H1 (cell line): ENCODE measurements at regions not wholly inside any gene's neighbourhood (a gene's known extent, or its start where the extent isn't known, plus 50 kb on each side); places are given as distances from the start of the nearest gene placed in this dataset.

ENCODE experiments used
- CTCF ChIA-PET: fragments of 300-600 bp; sonication (Branson Sonifier 250); formaldehyde crosslinking; loops from one replicate; lab custom pipeline; 2021; ENCODE audit not compliant: partially characterized antibody; lab: Charles Lee
- POLR2A ChIA-PET: fragments of 300-600 bp; sonication (Branson Sonifier 250); formaldehyde crosslinking; loops from one replicate; lab custom pipeline; 2021; ENCODE audit warnings: inconsistent platforms; ENCODE audit not compliant: partially characterized antibody; lab: Charles Lee
- DNase-seq, 2 experiments: peaks; one replicate each; pipeline versions ENCODE4 v3.0.0 to v3.0.0-alpha.2; 2010 to 2022; ENCODE audit warnings: low spot score in 2 of 2, low read depth in 1 of 2, mixed read lengths in 1 of 2
- FAIRE-seq: peaks from 2 replicates; lab custom pipeline; 2011; peaks lifted over from hg19 to GRCh38; lab: Jason Lieb, UNC
- H2AFZ ChIP-seq: 2 replicates; pipeline ENCODE4 v1.8.1; 2012; ENCODE audit warnings: low read length, inconsistent platforms
- H2AK5ac ChIP-seq: 2 replicates; pipeline ENCODE4 v1.6.1; 2013; ENCODE audit warnings: low read depth, low read length
- H2BK120ac ChIP-seq: replicated peaks from 2 replicates; pipeline ENCODE3; 2013; ENCODE audit warnings: low read depth, low read length, inconsistent platforms
- H2BK12ac ChIP-seq: 2 replicates; pipeline ENCODE4 v1.6.1; 2013; ENCODE audit warnings: low read depth, low read length
- H2BK15ac ChIP-seq: 2 replicates; pipeline ENCODE4 v1.6.1; 2013; ENCODE audit warnings: low read length
- H2BK20ac ChIP-seq: 2 replicates; pipeline ENCODE4 v1.6.1; 2013; ENCODE audit warnings: low read length
- H2BK5ac ChIP-seq: 2 replicates; pipeline ENCODE4 v1.6.1; 2013; ENCODE audit warnings: low read depth, low read length
- H3K14ac ChIP-seq: 2 replicates; pipeline ENCODE4 v1.6.1; 2013; ENCODE audit warnings: inconsistent platforms; ENCODE audit not compliant: insufficient read length
- H3K18ac ChIP-seq: 2 replicates; pipeline ENCODE4 v1.6.1; 2013; ENCODE audit warnings: low read length; ENCODE audit errors: extremely low read depth
- H3K23ac ChIP-seq: 2 replicates; pipeline ENCODE4 v1.6.1; 2013; ENCODE audit warnings: inconsistent platforms; ENCODE audit not compliant: insufficient read length
- H3K23me2 ChIP-seq: 2 replicates; pipeline ENCODE4 v1.6.1; 2013; ENCODE audit warnings: low read depth, low read length
- H3K27ac ChIP-seq: 2 replicates; pipeline ENCODE4 v1.6.1; 2011; ENCODE audit warnings: low read depth, low read length, inconsistent platforms
- H3K27me3 ChIP-seq, 4 experiments: replicated peaks in 1 of 4; 1 replicate in 1 of 4; 2 replicates in 3 of 4; pipeline versions ENCODE4 v1.6.1 to v1.8.1; 2011 to 2013; ENCODE audit warnings: low read length in 3 of 4, mild to moderate bottlenecking in 3 of 4, inconsistent platforms in 2 of 4, mixed read lengths in 2 of 4, moderate library complexity in 1 of 4; ENCODE audit not compliant: control insufficient read depth in 3 of 4, insufficient read depth in 3 of 4; ENCODE audit errors: extremely low read depth in 1 of 4
- H3K36me3 ChIP-seq, 4 experiments: 2 replicates each; pipeline versions ENCODE4 v1.6.1 to v1.8.1; 2011 to 2013; ENCODE audit warnings: mild to moderate bottlenecking in 4 of 4, low read length in 3 of 4, moderate library complexity in 2 of 4, control low read depth in 1 of 4, inconsistent platforms in 1 of 4; ENCODE audit not compliant: insufficient read depth in 4 of 4, control insufficient read depth in 2 of 4
- H3K4ac ChIP-seq: replicated peaks from 2 replicates; pipeline ENCODE3; 2013; ENCODE audit warnings: low read length, low read depth, mixed read lengths, inconsistent platforms; ENCODE audit not compliant: insufficient read length
- H3K4me1 ChIP-seq, 4 experiments: replicated peaks in 1 of 4; 1 replicate in 1 of 4; 2 replicates in 3 of 4; pipeline versions ENCODE4 v1.6.1 to v1.8.1; 2011 to 2013; ENCODE audit warnings: low read length in 3 of 4, inconsistent platforms in 2 of 4, mixed read lengths in 1 of 4; ENCODE audit not compliant: insufficient read depth in 4 of 4, control insufficient read depth in 3 of 4
- H3K4me2 ChIP-seq, 2 experiments: 2 replicates each; pipeline versions ENCODE4 v1.6.1 to v1.8.1; 2011 to 2013; ENCODE audit warnings: low read depth in 2 of 2, low read length in 2 of 2, control low read depth in 1 of 2, inconsistent platforms in 1 of 2, mild to moderate bottlenecking in 1 of 2; ENCODE audit not compliant: insufficient read depth in 1 of 2
- H3K4me3 ChIP-seq, 4 experiments: fragments of 200-600, 300-600 bp in 1 of 4; sonication (generic), shearing (Covaris generic), sonication (Bioruptor Twin) in 1 of 4; 2 replicates each; pipeline versions ENCODE4 v1.5.1 to v1.8.1; 2011 to 2016; ENCODE audit warnings: low read length in 4 of 4, low read depth in 3 of 4, control low read depth in 2 of 4, inconsistent platforms in 2 of 4, mild to moderate bottlenecking in 2 of 4, mixed read lengths in 1 of 4, moderate library complexity in 1 of 4; ENCODE audit not compliant: insufficient read depth in 2 of 4; ENCODE audit errors: extremely low read depth in 1 of 4
- H3K56ac ChIP-seq: replicated peaks from 2 replicates; pipeline ENCODE3; 2013; ENCODE audit warnings: low read depth, mild to moderate bottlenecking, mixed read lengths, low read length, inconsistent platforms; ENCODE audit not compliant: insufficient read length
- H3K79me1 ChIP-seq: 2 replicates; pipeline ENCODE4 v1.6.1; 2013; ENCODE audit warnings: low read depth, low read length, control low read depth
- H3K79me2 ChIP-seq, 2 experiments: 2 replicates each; pipeline versions ENCODE4 v1.6.1 to v1.8.1; 2012 to 2013; ENCODE audit warnings: low read length in 2 of 2, mild to moderate bottlenecking in 2 of 2, inconsistent platforms in 1 of 2; ENCODE audit not compliant: insufficient read depth in 2 of 2, control insufficient read depth in 1 of 2
- H3K9ac ChIP-seq, 4 experiments: replicated peaks in 1 of 4; 1 replicate in 1 of 4; 2 replicates in 3 of 4; pipeline versions ENCODE4 v1.6.1 to v1.8.1; 2011 to 2013; ENCODE audit warnings: low read depth in 3 of 4, low read length in 3 of 4, control low read depth in 2 of 4, mild to moderate bottlenecking in 2 of 4, moderate library complexity in 2 of 4, inconsistent platforms in 1 of 4; ENCODE audit errors: extremely low read depth in 1 of 4
- H3K9me3 ChIP-seq, 2 experiments: 2 replicates each; pipeline versions ENCODE4 v1.6.1 to v1.8.1; 2012 to 2013; ENCODE audit warnings: mild to moderate bottlenecking in 2 of 2, moderate library complexity in 2 of 2, control low read depth in 1 of 2, inconsistent platforms in 1 of 2, low read depth in 1 of 2, low read length in 1 of 2, mixed read lengths in 1 of 2; ENCODE audit not compliant: insufficient read depth in 2 of 2
- H4K20me1 ChIP-seq, 2 experiments: replicated peaks in 1 of 2; 2 replicates each; pipeline versions ENCODE3 to v1.8.1; 2011 to 2013; ENCODE audit warnings: inconsistent platforms in 2 of 2, low read length in 2 of 2, mild to moderate bottlenecking in 1 of 2; ENCODE audit not compliant: insufficient read depth in 2 of 2, control insufficient read depth in 1 of 2
- H4K5ac ChIP-seq: 2 replicates; pipeline ENCODE4 v1.6.1; 2013; ENCODE audit warnings: low read length, low read depth, mixed read lengths, inconsistent platforms; ENCODE audit not compliant: insufficient read length
- H4K8ac ChIP-seq: 2 replicates; pipeline ENCODE4 v1.8.0; 2013; ENCODE audit warnings: mild to moderate bottlenecking, moderate library complexity, low read length, inconsistent platforms; ENCODE audit not compliant: insufficient read depth; ENCODE audit errors: extremely low read depth
- H4K91ac ChIP-seq: replicated peaks from 2 replicates; pipeline ENCODE3; 2013; ENCODE audit warnings: low read length, mixed read lengths, inconsistent platforms; ENCODE audit not compliant: insufficient read length
- ASH2L ChIP-seq: fragments of 200-600, 300-600 bp; sonication (generic); IDR thresholded peaks from one replicate; pipeline ENCODE4 v1.7.1; 2017; ENCODE audit warnings: low read length
- CHD1 ChIP-seq: IDR thresholded peaks from 2 replicates; pipeline ENCODE4 v1.6.1; 2012; ENCODE audit warnings: low read depth, low read length, improper control_type of control experiment
- CTCF ChIP-seq, 3 experiments: IDR thresholded peaks; 1 replicate in 2 of 3; 2 replicates in 1 of 3; pipeline versions ENCODE4 v1.5.1 to v1.6.1; 2011; ENCODE audit warnings: low read length in 3 of 3, mild to moderate bottlenecking in 3 of 3, inconsistent platforms in 2 of 3, low read depth in 1 of 3, moderate library complexity in 1 of 3; ENCODE audit not compliant: insufficient read depth in 1 of 3; ENCODE audit errors: control extremely low read depth in 1 of 3
- RAD21 ChIP-seq, 2 experiments: IDR thresholded peaks in 1 of 2; conservative IDR thresholded peaks in 1 of 2; 2 replicates each; pipeline ENCODE4 v1.6.1; 2011; ENCODE audit warnings: low read depth in 2 of 2, low read length in 2 of 2, improper control_type of control experiment in 1 of 2, inconsistent platforms in 1 of 2, mild to moderate bottlenecking in 1 of 2, moderate library complexity in 1 of 2
- TCF12 ChIP-seq: IDR thresholded peaks from 2 replicates; pipeline ENCODE4 v1.6.1; 2011; ENCODE audit warnings: low read depth, mild to moderate bottlenecking, low read length

- TF ChIP-seq ASH2L (no peak), CHD1 (no peak)
Measured at GRCh38 chr2:49811502-49811901, 657.2 kb upstream of the FSHR start (continued).

GRCh38 chr2:49807689-49808088 is 653.4 kb upstream of the FSHR start:
- Histone ChIP-seq H3K14ac (no peak overlapping the region), H2BK12ac (no peak overlapping the region), H3K4me3 (no peak overlapping the region), H3K9ac (no peak overlapping the region), H3K56ac (no peak overlapping the region), H2BK20ac (no peak overlapping the region), H2AFZ (no peak overlapping the region), H3K27ac (no peak overlapping the region), H2BK120ac (no peak overlapping the region), H3K9me3 (no peaks in the 10 kb centered on the region), H4K91ac (no peak overlapping the region), H2AK5ac (no peak overlapping the region), H2BK5ac (no peak overlapping the region), H3K79me2 (no peaks in the 10 kb centered on the region), H3K79me1 (no peaks in the 10 kb centered on the region), H3K23ac (no peak overlapping the region), H3K36me3 (no peaks in the 10 kb centered on the region), H3K18ac (no peak overlapping the region), H4K8ac (no peak overlapping the region), H4K20me1 (no peaks in the 10 kb centered on the region), H3K4ac (no peak overlapping the region), H3K23me2 (no peaks in the 10 kb centered on the region), H3K4me2 (no peak overlapping the region), H3K4me1 (no peaks in the 10 kb centered on the region), H3K27me3 (no peaks in the 10 kb centered on the region), H4K5ac (no peak overlapping the region), H2BK15ac (no peak overlapping the region)
- TF ChIP-seq TCF12 = no peak
- TF ChIP-seq CTCF (IDR thresholded peaks at IDR 0.05; ENCODE audit: control extremely low read depth in 1 of 3, insufficient read depth in 1 of 3, low read depth in 1 of 3, low read length in 3 of 3) = peak in 1 of 3 experiments; percentile 21; a peak in 2 of 4 replicates
- peak; percentile 15 to 21; a peak in 1 of 4 replicates for TF ChIP-seq RAD21 (IDR thresholded peaks at IDR 0.05 in 1 of 2, conservative IDR thresholded peaks at IDR 0.05 in 1 of 2; ENCODE audit: low read depth in 2 of 2, low read length in 2 of 2)
- CTCF ChIA-PET = interaction anchor here (0.6 to 0.8 kb wide), 3 partner anchors 20 to 339 kb away, joined by 3 read pairs; no protein-coding TSS in a partner anchor
- POLR2A ChIA-PET = no interaction called here
- DNase-seq (no peak), FAIRE-seq (no peak)
